ENCODE measurements at regions not wholly inside any gene's neighbourhood (a gene's known extent, or its start where the extent isn't known, plus 50 kb on each side); places are given as distances from the start of the nearest gene placed in this dataset.
A peak's percentile ranks its signal among the peaks of the same experiment; 100 is the strongest.

- FAIRE-seq (no peak), DNase-seq (ENCODE audit: low spot score) (no peak)
Observed at GRCh38 chr10:4130685-4131084, 345.7 kb upstream of the KLF6 start.

DNA sequence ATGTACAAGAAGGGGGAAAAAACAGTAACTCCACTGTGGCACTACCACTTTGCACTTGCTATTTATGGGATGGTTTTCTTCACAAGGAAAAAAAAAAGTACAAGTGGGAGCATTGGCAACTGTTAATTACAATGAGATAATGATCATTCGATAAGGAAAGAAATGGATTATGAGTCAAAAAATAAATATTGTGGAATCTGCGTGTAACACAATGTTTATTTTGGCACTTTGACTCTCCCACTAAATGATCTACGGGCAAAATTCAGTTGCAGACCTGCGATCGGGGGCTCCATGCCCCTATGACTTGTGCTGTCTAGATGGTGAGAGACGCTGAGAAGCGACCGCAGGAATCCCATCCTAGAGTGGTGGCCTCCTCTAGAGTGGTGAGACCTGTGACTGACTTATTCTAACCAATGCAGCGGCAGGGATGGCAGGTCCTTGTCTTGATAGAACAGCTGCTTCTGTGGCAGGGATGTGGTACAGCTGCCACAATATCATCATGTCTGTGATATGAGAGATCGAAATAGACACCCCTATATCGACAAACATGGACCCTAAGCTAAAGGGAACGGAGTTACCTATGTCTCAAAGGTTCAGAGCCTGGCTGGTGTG lies 345.0 kb upstream of the KLF6 start:
- DNase-seq (ENCODE audit: low spot score) (no peak), FAIRE-seq (no peak)

DNA sequence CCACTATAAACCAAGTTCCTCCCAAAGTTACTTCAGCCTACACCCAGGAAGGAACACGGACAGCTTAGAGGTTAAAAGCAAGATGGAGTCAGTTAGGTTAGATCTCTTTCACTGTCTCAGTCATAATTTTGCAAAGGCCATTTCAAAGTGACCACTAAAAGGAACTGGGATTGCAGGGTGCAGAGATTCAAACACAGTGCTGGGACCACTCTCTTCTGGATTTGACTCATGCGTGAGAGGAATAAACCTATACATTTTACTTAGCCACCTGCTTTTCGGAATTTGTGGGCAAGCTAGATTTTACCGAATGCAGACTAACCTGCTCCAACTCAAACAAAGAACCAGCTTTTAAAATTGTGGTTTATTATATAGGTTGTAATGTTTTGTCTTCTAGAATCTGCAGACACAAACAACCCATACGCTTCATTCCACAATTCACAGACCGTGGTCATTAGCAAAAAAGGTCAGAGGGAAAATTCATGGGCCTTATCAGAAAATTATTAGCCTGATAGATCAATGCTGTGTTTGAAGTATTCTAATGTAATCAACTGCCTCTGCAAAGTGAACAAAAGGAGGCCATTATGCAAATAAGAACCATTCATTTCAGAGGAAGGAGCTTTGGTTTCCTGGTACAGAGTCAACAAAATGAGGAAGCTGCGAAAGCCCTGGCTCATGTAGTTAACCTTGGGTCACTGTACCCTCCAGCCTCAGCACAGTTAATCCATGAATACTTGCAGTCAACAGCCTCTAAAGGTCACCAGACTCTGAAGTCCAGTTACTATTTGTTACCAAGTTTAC lies 342.7 kb upstream of the KLF6 start:
- FAIRE-seq (no peak), DNase-seq (ENCODE audit: low spot score) (no peak)

DNA sequence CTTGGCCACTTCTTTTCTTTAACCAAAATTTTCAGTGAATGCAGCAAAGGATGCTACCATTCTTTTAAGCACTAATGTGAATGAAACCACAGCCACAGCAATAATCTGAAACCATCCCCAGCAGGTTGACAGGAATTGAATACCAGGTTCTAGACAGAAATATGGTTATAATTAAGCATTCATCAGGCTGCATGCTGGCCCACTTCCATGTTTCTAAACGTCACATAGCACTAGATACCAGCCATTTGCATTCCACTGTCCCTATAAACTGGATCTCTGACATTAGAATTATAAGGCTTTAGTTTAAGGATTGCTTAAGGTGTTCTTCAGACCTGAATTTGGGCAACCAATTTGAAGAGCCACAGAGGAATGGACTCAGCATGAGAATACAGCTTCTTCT lies 340.8 kb upstream of the KLF6 start:
- no peak for FAIRE-seq

GRCh38 chr10:4121502-4122380 lies 336.7 kb upstream of the KLF6 start:
- DNase-seq (ENCODE audit: low spot score) (no peak), FAIRE-seq (no peak)

More for the DNA sequence above, 340.8 kb upstream of the KLF6 start:
- no peak for DNase-seq (ENCODE audit: low spot score)

GRCh38 chr10:4120096-4120853 lies 335.3 kb upstream of the KLF6 start:
- no peak for FAIRE-seq

GRCh38 chr10:4119107-4119506 lies 334.1 kb upstream of the KLF6 start:
- FAIRE-seq (no peak), DNase-seq (ENCODE audit: low spot score) (no peak)

More at GRCh38 chr10:4120096-4120853, 335.3 kb upstream of the KLF6 start:
- DNase-seq (ENCODE audit: low spot score), result no peak

DNA sequence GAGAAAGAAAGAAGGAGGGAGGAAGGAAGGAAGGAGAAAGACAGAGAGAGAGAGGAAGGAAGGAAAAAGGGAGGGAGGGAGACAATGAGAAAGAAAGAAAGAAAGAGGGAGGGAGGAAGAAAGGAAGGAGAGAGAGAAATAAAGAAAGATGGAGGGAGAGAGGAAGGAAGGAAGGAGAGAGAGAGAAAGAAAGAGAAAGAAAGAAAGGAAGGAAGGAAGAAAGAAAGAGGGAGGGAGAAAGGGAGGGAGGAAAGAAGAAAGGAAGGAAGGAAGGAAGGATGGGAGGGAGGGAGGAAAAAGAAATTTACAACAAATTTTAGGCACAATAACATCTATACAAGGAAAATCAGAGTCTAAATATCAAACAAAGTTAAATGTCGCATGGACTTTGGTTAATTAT lies 332.6 kb upstream of the KLF6 start:
- FAIRE-seq, result no peak
- no peak for DNase-seq (ENCODE audit: low spot score)

- DNase-seq (ENCODE audit: low spot score) (no peak), FAIRE-seq (no peak)
Observed at GRCh38 chr10:4111643-4112042, 326.6 kb upstream of the KLF6 start.

- no peak for FAIRE-seq
Observed at GRCh38 chr10:4109469-4109868, 324.5 kb upstream of the KLF6 start.

DNA sequence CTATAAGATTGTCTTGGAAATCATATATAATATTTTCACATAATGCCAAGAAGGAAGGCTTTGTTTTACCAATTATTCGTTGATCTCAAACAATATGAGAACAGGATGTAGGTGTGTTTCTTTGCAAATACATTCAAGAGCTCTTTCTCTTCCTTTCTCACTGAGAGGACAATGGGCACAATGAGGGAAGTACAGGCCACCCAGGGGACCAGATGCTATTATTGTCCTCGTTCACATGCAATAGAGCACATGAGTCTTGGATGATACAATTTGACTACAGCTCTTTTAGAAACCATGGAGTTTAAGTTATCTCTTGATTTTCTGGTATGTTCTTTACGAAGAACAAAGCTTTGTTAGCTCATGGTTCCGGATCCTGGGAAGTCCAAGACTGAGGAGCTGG lies 323.7 kb upstream of the KLF6 start:
- DNase-seq (ENCODE audit: low spot score) (no peak), FAIRE-seq (no peak)

More at GRCh38 chr10:4109469-4109868, 324.5 kb upstream of the KLF6 start:
- DNase-seq (ENCODE audit: low spot score), result no peak

DNA sequence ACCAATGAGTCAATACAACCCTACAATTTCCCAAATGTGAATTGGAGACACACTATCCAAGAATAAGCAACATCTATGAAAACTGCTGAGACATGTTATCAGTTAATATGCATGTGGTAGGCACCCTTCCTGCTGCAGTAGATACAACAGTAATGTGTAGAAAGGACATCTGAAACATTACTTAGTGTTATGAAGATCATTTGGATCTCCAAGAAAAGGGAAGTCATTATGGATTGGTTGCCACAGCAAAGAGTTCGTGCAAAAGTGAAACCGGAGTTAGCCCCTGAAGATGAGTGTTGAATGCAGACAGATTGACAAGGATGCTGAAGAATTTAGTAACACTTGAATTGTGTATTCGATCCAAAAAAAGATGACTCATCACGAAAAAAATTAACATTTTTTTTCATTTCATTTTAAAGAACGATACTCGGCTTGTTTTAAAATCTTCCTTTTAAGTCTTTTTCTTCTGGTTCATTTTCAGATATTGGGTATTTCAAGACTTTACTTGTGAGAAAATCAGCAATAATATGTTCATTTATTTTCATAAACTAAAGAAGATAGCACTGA lies 322.4 kb upstream of the KLF6 start:
- DNase-seq (ENCODE audit: low spot score) (no peak), FAIRE-seq (no peak)

DNA sequence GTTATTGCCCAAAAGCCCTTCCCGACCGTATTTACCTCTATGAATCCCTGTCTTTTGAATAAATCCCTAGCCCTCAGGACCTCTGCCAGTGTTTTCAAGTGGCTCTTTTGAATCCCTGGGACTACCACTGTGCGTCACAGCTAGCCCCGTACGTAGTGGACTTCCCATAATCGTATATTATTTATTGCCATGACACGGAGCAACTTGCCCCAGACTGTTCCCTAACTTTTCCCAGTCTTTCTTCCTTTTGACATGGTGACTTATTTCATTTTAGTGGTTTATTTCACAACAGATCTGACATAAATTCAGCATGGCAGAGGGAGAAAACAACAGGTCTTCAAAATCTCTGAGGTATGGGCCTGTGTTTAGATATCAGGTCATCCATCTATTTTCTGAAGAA lies 318.6 kb upstream of the KLF6 start:
- FAIRE-seq (no peak), DNase-seq (ENCODE audit: low spot score) (no peak)

- peak; percentile 7 for FAIRE-seq
Observed at GRCh38 chr10:4102802-4103344, 317.9 kb upstream of the KLF6 start.

DNA sequence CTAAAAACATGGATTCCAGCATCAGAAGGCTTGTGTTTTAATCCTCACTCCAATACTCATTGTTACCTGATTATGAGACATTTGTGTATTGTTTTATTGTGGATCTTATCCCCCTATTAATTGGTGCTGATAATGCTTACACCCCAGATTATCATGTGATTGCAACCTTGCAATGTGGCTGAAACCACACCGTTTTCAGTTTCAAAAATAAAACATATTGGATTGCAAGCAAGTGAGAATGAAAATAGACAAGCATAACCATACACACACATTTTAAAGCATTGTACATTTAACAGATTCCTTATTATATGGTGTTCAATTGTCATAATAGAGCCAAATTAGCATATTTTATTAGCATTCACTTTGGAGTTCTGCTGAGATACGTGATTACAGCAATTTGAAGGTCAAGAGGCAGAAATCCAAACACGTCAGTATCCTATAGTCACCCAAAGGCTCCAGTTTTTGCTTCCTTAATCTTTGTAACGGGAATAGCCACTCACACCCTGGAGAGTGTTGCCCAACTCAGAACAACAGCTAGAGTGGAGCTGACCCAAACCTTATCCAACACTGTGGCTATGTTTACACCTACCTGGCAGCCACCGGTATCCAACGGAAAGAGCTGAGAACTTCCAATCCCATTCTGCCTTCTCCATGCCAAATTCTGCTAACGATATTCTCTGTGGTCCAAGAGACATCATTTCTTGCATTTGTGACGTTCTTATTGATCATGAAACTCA lies 317.1 kb upstream of the KLF6 start:
- FAIRE-seq (no peak), DNase-seq (ENCODE audit: low spot score) (no peak)

More at GRCh38 chr10:4102802-4103344, 317.9 kb upstream of the KLF6 start:
- no peak for DNase-seq (ENCODE audit: low spot score)

- no peak for FAIRE-seq
- no peak for DNase-seq (ENCODE audit: low spot score)
Observed at GRCh38 chr10:4100380-4100779, 315.4 kb upstream of the KLF6 start.

DNA sequence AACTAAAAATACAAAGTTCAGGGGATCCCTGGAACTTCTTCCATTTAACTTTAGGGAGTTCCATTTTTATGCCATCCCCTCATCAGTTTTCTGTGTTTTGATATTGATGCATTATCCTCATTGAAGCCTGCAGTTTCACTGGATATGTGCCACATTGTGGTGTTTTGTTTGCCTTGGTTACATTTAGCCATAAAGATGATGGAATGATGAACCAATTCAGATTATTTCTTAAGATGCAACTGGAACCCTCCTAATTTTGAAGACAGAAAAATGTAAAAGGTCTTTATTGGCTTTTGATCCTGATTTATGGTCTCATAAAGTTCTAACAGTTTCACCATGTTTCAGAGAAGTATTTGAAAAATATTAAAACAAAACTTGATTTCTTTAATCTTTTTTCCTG lies 314.2 kb upstream of the KLF6 start:
- FAIRE-seq, result no peak
- DNase-seq (ENCODE audit: low spot score), result no peak

GRCh38 chr10:4095166-4095917 lies 310.3 kb upstream of the KLF6 start:
- FAIRE-seq, result no peak

DNA sequence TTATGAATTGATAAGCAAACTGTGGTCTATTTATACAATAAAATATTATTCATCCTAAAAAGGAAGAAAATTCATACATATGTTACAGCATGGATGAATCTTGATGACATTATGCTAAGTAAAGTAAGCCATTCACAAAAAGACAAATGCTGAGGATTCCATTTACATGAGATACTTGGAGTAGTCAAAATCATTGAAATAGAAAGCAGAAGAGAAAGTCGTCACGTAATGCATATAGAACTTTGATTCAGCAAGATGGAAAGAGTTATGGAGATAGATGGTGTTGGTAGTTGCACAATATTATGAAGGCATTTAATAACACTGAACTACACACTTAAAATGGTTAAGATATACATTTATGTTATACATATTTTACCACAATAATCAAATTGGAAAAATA lies 309.7 kb upstream of the KLF6 start:
- DNase-seq (ENCODE audit: low spot score), result no peak
- FAIRE-seq, result no peak

More at GRCh38 chr10:4095166-4095917, 310.3 kb upstream of the KLF6 start:
- no peak for DNase-seq (ENCODE audit: low spot score)
